ENCODE measurements at regions not wholly inside any gene's neighbourhood (a gene's known extent, or its start where the extent isn't known, plus 50 kb on each side); places are given as distances from the start of the nearest gene placed in this dataset.

- 57 to 72% (median 67%) methylated on average over 2 of the region's 2 CpGs for WGBS, 4 donors
- H3K4me1 ChIP-seq (replicated peaks in 1 of 2), result no peaks in the 10 kb centered on the region
- no peak for DNase-seq
- H3K4me3 ChIP-seq, result no peak overlapping the region
- H3K27me3 ChIP-seq, result no peaks in the 10 kb centered on the region
- intact Hi-C loops (cut with DNase I), result no loop called here
- no peaks in the 10 kb centered on the region for H3K36me3 ChIP-seq (replicated peaks in 1 of 2)
- H3K9me3 ChIP-seq (replicated peaks in 1 of 3), result no peaks in the 10 kb centered on the region
- TF ChIP-seq CTCF (IDR thresholded peaks at IDR 0.05) (no peak), POLR2A (IDR thresholded peaks at IDR 0.05) (no peak)
- no peak overlapping the region for H3K27ac ChIP-seq
Measured at GRCh38 chr6:98024359-98024758, 741.3 kb upstream of the MMS22L start.

- Histone ChIP-seq H3K27ac (no peak overlapping the region), H3K4me3 (no peak overlapping the region), H3K27me3 (no peaks in the 10 kb centered on the region), H3K4me1 (replicated peaks in 1 of 2) (no peaks in the 10 kb centered on the region), H3K9me3 (replicated peaks in 1 of 3) (no peaks in the 10 kb centered on the region), H3K36me3 (replicated peaks in 1 of 2) (no peaks in the 10 kb centered on the region)
- TF ChIP-seq POLR2A (IDR thresholded peaks at IDR 0.05) (no peak), CTCF (IDR thresholded peaks at IDR 0.05) (no peak)
- no peak for DNase-seq
- intact Hi-C loops (cut with DNase I), result no loop called here
- 55 to 73% (median 63%) methylated on average over 2 of the region's 2 CpGs for WGBS, 4 donors
Measured at GRCh38 chr6:98027898-98028297, 744.9 kb upstream of the MMS22L start.

DNA sequence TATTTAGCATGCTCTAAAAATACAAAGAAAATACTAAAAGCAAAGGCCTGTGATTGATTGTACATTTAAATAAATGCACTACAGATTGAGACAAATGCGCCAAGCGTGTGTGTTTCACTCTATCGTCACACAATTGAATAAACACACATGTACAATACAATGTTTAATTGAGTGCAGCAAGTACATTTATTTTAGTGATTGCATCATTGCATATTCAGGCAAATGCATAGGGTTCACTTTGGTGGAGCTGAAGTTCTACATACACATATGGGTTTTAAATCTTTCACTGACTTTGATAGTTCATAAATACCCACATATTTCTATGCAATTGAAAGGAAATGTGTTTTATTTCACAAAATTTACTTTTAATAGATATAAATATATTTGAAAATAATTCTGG, 750.6 kb upstream of the MMS22L start:
- intact Hi-C loops (cut with DNase I), result no loop called here
- no peak for DNase-seq
- no peaks in the 10 kb centered on the region for H3K4me1 ChIP-seq (replicated peaks in 1 of 2)
- TF ChIP-seq CTCF (IDR thresholded peaks at IDR 0.05) (no peak), POLR2A (IDR thresholded peaks at IDR 0.05) (no peak)
- no peak overlapping the region for H3K4me3 ChIP-seq
- H3K9me3 ChIP-seq (replicated peaks in 1 of 3), result no peaks in the 10 kb centered on the region
- H3K36me3 ChIP-seq (replicated peaks in 1 of 2), result no peaks in the 10 kb centered on the region
- 84 to 90% (median 89%) methylated on average over 3 of the region's 3 CpGs for WGBS, 4 donors
- H3K27ac ChIP-seq, result no peak overlapping the region
- H3K27me3 ChIP-seq, result no peaks in the 10 kb centered on the region

GRCh38 chr6:98036344-98036923, 753.4 kb upstream of the MMS22L start:
- Histone ChIP-seq H3K9me3 (replicated peaks in 1 of 3) (no peaks in the 10 kb centered on the region), H3K27ac (no peak overlapping the region), H3K4me1 (replicated peaks in 1 of 2) (no peaks in the 10 kb centered on the region), H3K4me3 (no peak overlapping the region), H3K36me3 (replicated peaks in 1 of 2) (no peaks in the 10 kb centered on the region), H3K27me3 (no peaks in the 10 kb centered on the region)
- DNase-seq, result no peak
- WGBS, 4 donors, result 32 to 36% (median 34%) methylated on average over 5 of the region's 5 CpGs
- TF ChIP-seq POLR2A (IDR thresholded peaks at IDR 0.05), result no peak
- TF ChIP-seq CTCF (IDR thresholded peaks at IDR 0.05), result no peak
- intact Hi-C loops (cut with DNase I), result no loop called here
